ENCODE measurements at regions not wholly inside any gene's neighbourhood (a gene's known extent, or its start where the extent isn't known, plus 50 kb on each side); places are given as distances from the start of the nearest gene placed in this dataset.

- no peaks in the 10 kb centered on the region for H3K9me3 ChIP-seq
- no peak for TF ChIP-seq CTCF (IDR thresholded peaks at IDR 0.05; ENCODE audit: low read depth, low read length)
- no peak for DNase-seq
- H3K27me3 ChIP-seq = no peaks in the 10 kb centered on the region
- H3K36me3 ChIP-seq = no peaks in the 10 kb centered on the region
- H3K4me1 ChIP-seq = no peaks in the 10 kb centered on the region
- H3K4me3 ChIP-seq (ENCODE audit: low read depth, low read length) = no peak overlapping the region
These were observed 69.4 kb upstream of the STXBP5L start for GRCh38 chr3:120838441-120839091.

- DNase-seq = no peak
- H3K27me3 ChIP-seq = no peaks in the 10 kb centered on the region
- no peaks in the 10 kb centered on the region for H3K4me1 ChIP-seq
- no peak for TF ChIP-seq CTCF (IDR thresholded peaks at IDR 0.05; ENCODE audit: low read depth, low read length)
- no peak overlapping the region for H3K4me3 ChIP-seq (ENCODE audit: low read depth, low read length)
- no peaks in the 10 kb centered on the region for H3K9me3 ChIP-seq
- no peaks in the 10 kb centered on the region for H3K36me3 ChIP-seq
These were observed 68.9 kb upstream of the STXBP5L start for GRCh38 chr3:120839120-120839519.

- TF ChIP-seq CTCF (IDR thresholded peaks at IDR 0.05; ENCODE audit: low read depth, low read length) = no peak
- H3K4me1 ChIP-seq = no peaks in the 10 kb centered on the region
These were observed 66.7 kb upstream of the STXBP5L start for GRCh38 chr3:120841264-120841663.

GRCh38 chr3:120846073-120846472 is 61.9 kb upstream of the STXBP5L start:
- no peaks in the 10 kb centered on the region for H3K9me3 ChIP-seq
- no peaks in the 10 kb centered on the region for H3K36me3 ChIP-seq
- DNase-seq = no peak
- TF ChIP-seq CTCF (IDR thresholded peaks at IDR 0.05; ENCODE audit: low read depth, low read length) = no peak
- no peak overlapping the region for H3K4me3 ChIP-seq (ENCODE audit: low read depth, low read length)
- no peaks in the 10 kb centered on the region for H3K27me3 ChIP-seq
- peaks cover 11% of the 10 kb centered on the region for H3K4me1 ChIP-seq

More at GRCh38 chr3:120841264-120841663, 66.7 kb upstream of the STXBP5L start:
- Histone ChIP-seq H3K9me3 (no peaks in the 10 kb centered on the region), H3K36me3 (no peaks in the 10 kb centered on the region), H3K4me3 (ENCODE audit: low read depth, low read length) (no peak overlapping the region), H3K27me3 (no peaks in the 10 kb centered on the region)
- DNase-seq = no peak

GRCh38 chr3:120848503-120848902 is 59.5 kb upstream of the STXBP5L start:
- H3K27me3 ChIP-seq = no peaks in the 10 kb centered on the region
- H3K9me3 ChIP-seq = no peaks in the 10 kb centered on the region
- TF ChIP-seq CTCF (IDR thresholded peaks at IDR 0.05; ENCODE audit: low read depth, low read length) = no peak
- DNase-seq = no peak
- peaks cover 11% of the 10 kb centered on the region for H3K4me1 ChIP-seq
- H3K4me3 ChIP-seq (ENCODE audit: low read depth, low read length) = no peak overlapping the region
- no peaks in the 10 kb centered on the region for H3K36me3 ChIP-seq

GRCh38 chr3:120850381-120851295 is 57.4 kb upstream of the STXBP5L start:
- no peak for TF ChIP-seq CTCF (IDR thresholded peaks at IDR 0.05; ENCODE audit: low read depth, low read length)
- H3K4me1 ChIP-seq = peaks cover 11% of the 10 kb centered on the region
- peak; percentile 28 for DNase-seq
- peak overlapping the region; percentile 49 for H3K4me3 ChIP-seq (ENCODE audit: low read depth, low read length)
- no peaks in the 10 kb centered on the region for H3K36me3 ChIP-seq
- H3K9me3 ChIP-seq = no peaks in the 10 kb centered on the region
- no peaks in the 10 kb centered on the region for H3K27me3 ChIP-seq
